NCI-H510A treated with DMSO at 0.1 percent for 48 hours (cell line): ENCODE measurements at regions not wholly inside any gene's neighbourhood (a gene's known extent, or its start where the extent isn't known, plus 50 kb on each side); places are given as distances from the start of the nearest gene placed in this dataset.

Experiments
- DNase-seq: peaks from one replicate; lab custom pipeline; 2025; lab: John Stamatoyannopoulos, UW

- no peak for DNase-seq
Observed at GRCh38 chr12:41981758-41982157, 162.9 kb downstream of the GXYLT1 start.

GRCh38 chr12:41981013-41981412, 163.7 kb downstream of the GXYLT1 start:
- no peak for DNase-seq

DNA sequence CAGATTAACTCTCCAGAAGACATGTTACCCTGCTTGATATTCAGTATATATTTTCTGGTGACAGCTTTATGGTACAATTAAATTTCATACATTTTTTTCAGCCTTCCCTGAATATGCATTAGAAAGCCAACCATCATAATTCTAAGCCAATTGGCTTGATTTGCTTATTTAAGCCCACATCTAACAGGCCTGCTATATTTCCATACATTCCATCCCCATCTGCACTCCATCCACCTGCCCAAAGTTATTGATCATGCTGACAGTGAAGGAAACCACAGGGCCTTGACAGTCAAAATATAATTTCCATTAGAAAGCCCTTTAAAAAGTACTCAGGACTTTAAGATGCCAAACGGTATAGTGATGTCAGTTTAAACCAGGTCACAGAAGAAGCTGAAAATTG, 164.3 kb downstream of the GXYLT1 start:
- DNase-seq: no peak

DNA sequence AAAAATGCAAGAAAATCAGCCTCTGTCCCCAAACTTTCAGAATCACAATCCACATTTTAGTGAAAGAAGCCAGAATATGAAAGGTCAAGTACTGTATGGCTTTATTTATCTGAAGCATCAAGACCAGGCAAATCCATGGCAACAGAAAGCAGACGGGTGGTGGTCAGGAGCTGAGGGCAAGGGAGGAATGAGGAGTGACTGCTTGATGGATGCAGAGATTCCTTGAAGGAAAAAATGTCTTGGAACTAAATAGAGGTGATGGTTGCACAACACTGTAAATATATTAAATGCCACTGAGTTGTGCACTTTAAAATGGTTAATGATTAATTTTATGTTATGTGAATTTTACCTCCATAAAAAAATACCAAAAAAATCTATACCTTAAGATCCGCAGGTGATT, 165.1 kb downstream of the GXYLT1 start:
- DNase-seq: no peak

- DNase-seq: no peak
Observed at GRCh38 chr12:41972598-41972997, 172.1 kb downstream of the GXYLT1 start.

GRCh38 chr12:41972196-41972595, 172.5 kb downstream of the GXYLT1 start:
- peak; percentile 13 for DNase-seq

- no peak for DNase-seq
Observed at GRCh38 chr12:41970744-41971143, 173.9 kb downstream of the GXYLT1 start.

DNA sequence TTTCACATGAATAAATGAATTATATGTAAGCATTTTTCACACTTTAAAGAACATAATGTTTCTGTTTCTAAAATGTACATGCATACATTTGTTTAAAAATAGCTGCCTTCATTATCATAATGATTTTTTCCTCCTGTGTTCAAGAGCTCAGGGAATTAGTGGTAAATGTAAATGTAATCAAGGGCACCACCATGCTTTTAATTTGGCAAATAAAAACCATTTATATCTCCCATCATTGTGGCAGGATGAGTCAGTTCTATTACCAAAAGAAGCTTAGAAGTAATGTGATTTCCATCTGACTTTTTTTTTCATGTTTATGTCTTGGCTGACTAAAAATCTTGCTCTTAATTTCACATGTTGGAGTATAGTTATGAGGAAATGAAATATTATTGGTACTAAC, 176.1 kb downstream of the GXYLT1 start:
- no peak for DNase-seq

- DNase-seq: peak; percentile 27
Observed at GRCh38 chr12:41967668-41968500, 176.8 kb downstream of the GXYLT1 start.

GRCh38 chr12:41966916-41967315, 177.8 kb downstream of the GXYLT1 start:
- no peak for DNase-seq

DNA sequence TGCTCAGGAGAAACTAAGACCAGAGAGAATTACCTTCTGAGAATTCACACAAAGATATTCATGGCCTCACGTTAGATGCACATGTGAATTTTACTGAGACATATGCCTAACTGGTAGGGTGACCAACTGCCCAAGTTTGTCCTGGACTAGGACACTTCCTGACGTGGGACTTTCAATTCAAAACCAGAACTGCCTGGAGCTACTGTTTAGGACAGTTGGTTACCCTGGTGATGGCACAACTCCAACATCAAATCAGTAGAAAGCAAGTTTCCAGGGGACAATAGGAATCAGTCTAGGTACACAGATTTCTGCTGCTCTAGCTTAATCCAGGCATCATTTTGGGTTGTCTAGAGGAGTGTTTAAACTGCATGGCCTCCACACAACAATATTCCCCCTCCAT, 178.7 kb downstream of the GXYLT1 start:
- DNase-seq: no peak

GRCh38 chr12:41963398-41963797, 181.3 kb downstream of the GXYLT1 start:
- no peak for DNase-seq

- DNase-seq: peak; percentile 15
Observed at GRCh38 chr12:41962171-41962572, 182.5 kb downstream of the GXYLT1 start.

DNA sequence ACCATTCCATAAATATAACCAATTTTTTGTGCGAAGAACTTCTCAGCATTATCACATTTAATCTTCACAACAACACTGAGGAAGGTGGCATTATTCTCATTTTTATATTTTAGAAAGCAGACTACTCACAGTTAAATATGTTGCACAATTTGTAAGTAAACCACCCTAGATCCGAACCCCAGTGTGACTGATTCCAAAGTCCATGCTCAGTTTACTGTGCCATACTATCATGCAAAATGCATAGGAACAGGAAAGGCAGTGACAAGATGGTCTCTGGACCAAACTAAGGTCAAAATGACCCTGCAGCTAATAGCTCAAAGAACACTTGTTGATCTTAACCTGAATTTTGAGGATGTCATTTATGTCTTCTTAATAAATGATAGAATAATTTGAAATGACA, 185.4 kb downstream of the GXYLT1 start:
- no peak for DNase-seq

DNA sequence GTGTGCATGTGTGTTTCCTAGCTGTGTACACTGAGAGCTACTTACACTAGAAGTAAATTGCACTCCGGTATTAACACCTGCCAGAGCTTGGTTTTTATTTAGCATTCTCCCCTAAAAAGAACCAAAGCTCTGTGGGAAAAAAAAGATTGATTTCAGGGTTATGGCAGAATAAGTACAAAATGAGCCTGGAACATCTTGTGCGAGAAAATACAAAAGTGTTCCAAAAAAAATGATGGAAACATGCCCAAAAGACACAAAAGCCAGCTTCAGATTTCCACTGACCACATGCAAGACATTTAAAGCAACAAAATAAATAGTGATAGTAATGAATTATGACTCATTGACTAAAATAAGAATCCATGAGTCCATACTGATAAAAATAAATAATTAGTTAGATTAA, 188.3 kb downstream of the GXYLT1 start:
- no peak for DNase-seq

- no peak for DNase-seq
Observed at GRCh38 chr12:41950455-41950854, 194.2 kb downstream of the GXYLT1 start.

DNA sequence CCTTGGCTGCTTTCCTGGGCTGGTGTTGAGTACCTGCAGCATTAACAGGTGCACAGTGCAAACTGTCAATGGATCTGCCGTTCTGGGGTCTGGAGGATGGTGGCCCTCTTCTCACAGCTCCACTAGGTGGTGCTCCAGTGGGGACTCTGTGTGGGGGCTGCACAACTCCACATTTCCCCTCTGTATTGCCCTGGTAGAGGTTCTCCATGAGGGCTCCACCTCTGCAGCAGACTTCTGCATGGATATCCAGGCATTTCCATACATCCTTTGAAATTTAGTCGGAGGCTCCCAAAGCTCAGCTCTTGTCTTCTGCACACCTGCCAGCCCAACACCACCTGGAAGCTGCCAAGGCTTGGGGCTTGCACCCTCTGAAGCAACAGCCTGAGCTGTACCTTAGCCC, 198.6 kb downstream of the GXYLT1 start:
- DNase-seq: no peak

- DNase-seq: no peak
Observed at GRCh38 chr12:41944216-41944615, 200.5 kb downstream of the GXYLT1 start.

GRCh38 chr12:41943671-41944070, 201.0 kb downstream of the GXYLT1 start:
- DNase-seq: no peak

- DNase-seq: no peak
Observed at GRCh38 chr12:41942354-41942753, 202.3 kb downstream of the GXYLT1 start.

- DNase-seq: no peak
Observed at GRCh38 chr12:41941079-41941478, 203.6 kb downstream of the GXYLT1 start.

DNA sequence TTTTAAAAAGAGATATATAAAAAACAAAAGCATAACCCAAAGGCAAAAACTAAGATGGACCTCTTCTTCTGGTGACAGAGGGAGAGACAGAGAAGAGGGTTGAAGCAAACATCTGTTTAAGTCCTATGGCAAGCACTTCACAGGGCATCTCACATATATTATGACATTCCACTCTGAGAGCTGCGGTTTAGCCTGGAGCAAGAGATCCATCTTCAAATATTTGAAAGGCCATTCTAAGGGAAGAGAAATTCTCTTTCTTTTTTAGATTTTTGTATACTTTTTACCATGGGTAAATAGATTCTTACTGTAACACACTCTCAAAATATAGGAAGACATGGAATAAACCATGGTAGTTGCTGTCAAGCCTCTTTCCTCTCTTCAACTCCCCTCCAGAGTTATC, 204.1 kb downstream of the GXYLT1 start:
- DNase-seq: no peak

DNA sequence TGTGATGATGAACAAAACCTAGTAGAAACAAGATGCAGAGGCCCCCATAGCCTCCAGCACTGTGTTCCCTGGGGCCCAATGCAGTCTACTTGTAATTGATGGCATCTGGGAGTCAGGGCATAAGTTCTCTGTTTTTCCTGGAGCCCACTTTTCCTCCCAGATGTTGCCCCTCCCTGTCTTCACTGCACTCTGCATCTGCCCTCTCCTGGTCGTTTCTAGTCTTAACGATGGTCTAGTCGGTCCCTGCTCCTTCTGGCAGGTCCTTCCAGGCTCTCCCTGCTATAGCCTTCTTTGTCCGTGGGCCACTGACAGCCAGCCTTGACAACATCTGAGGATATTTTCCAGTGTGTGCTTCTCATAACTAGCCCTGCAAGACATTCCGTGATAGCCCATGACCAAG, 208.3 kb downstream of the GXYLT1 start:
- DNase-seq: no peak

GRCh38 chr12:41935911-41936310, 208.8 kb downstream of the GXYLT1 start:
- DNase-seq: no peak
